GM18951 (cell line): ENCODE measurements at regions not wholly inside any gene's neighbourhood (a gene's known extent, or its start where the extent isn't known, plus 50 kb on each side); places are given as distances from the start of the nearest gene placed in this dataset.

Source experiments
- POLR2A ChIP-seq: IDR thresholded peaks from 4 replicates; pipeline ENCODE4 v1.6.1; 2011; ENCODE audit warnings: mild to moderate bottlenecking; ENCODE audit not compliant: insufficient read length, insufficient read depth; ENCODE audit errors: extremely low read depth
- in situ Hi-C: fragments of 300-500 bp; cut with MboI; formaldehyde crosslinking; loops from one replicate; pipeline ENCODE4 v1.12.0; 2022; ENCODE audit warnings: low sequenced_read_pairs, mixed read lengths, inconsistent platforms; ENCODE audit not compliant: unreplicated experiment

DNA sequence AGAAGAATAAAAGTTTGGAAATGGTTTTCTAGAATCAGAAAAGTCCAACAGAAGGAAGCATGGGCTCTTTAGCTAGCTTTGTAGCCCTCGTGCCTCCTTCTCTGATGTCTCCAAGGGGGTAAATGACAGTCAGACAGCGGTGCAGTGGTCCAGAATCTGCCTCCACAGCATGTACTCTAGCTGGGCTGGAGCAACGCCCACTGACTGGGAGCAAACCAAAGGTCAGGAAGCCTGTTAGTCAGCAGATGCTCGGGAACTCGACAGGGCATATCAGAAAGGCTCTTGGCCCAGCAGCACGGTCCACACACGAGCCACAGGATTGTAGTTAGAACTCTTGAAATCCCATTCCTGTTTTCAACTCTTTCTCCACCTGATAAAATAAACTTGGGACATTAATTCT lies 164.3 kb downstream of the GRIN2B start:
- TF ChIP-seq POLR2A = no peak
- in situ Hi-C loops = no loop called here

DNA sequence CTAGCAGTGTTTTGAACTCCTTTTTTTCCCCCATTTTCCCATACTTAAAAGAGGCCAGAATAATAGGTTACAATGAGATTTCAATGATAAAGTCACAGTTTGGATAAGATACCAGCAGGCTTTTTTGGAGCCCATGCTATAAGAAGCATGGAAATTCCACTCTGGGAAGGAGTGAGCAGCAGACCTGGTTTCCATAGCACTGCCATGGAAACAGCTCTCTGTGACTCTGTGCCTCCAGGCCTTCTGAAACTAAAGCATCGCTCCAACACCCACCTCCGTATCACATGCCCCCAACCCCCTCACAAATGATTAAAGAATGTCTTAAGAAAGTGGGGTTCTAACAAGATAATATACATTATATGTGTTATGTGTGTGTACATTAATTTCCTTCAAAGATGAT lies 165.0 kb downstream of the GRIN2B start:
- no peak for TF ChIP-seq POLR2A
- in situ Hi-C loops = no loop called here

DNA sequence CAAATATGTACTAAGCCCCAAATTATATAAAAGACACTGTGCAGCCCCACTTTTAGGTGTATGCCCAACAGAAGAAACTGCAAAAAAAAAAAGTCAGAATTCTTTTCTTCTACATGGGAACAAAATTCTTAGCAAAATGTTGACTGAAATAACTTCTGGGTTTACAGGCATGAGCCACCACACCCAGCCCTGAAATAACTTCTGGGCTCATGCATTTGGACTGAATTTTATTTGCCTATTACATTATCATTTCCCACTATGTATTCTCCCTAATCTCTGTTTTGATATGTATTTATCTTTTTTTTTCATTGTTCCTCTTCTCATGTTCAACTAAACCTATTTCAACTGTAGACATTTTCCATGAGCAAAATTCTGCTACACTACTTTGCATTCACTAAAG lies 169.2 kb downstream of the GRIN2B start:
- in situ Hi-C loops = no loop called here
- TF ChIP-seq POLR2A = no peak

DNA sequence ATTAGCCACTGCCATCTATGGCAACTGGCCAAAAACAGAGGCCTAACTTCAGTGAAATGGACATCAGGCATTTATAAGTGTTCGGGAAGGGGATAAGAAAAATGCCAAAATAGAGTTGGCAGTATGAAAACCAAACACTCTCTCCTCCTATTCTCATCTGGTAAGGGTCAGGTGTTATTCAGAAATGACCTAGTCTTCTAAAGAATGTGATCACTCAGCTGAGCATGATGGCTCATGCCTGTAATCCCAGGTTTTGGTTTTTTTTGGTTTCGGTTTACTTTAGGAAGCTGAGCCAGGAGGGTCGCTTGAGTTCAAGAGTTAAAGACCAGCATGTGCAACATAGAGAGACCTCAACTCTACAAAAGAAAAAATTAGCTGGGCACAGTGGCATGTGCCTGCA lies 170.3 kb downstream of the GRIN2B start:
- no peak for TF ChIP-seq POLR2A
- in situ Hi-C loops = no loop called here

DNA sequence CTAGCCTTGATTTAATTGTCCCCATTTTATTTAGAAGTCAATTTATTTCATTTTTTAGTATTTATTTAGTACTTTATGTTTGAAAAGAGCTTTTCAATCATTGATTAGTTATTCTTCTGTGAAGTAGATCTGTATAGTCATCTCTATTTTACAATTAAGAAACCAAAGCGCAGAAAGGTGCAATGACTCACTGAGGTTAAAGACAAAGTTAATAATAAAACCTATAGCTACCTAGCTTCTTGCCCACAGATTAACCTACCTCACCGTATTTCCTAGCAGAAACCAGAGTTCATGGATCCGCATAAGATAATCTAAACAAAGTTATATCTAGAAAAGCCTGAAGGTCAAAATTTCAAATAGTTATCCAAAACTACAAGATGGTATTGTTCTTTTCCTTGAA lies 176.4 kb downstream of the GRIN2B start:
- TF ChIP-seq POLR2A = no peak
- in situ Hi-C loops = no loop called here

DNA sequence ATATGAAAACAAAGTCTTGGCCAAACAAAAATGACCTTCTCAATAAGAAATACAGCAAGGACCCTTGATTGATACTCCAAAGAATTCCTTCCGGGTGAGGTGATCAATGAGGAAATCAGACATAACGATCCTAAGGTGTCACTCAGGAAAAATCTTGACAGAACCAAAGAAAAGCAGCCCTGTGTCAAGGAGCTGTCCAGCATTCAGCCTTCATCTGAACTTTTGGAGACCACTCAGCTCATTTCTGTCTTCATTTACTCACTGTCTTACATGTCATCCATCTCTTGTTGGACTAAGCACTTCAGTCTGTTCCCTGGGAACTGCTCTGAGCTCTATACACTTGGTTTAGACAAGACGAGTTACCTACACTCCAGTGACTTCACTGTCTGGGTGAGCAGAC lies 179.9 kb downstream of the GRIN2B start:
- in situ Hi-C loops = no loop called here
- TF ChIP-seq POLR2A = no peak

DNA sequence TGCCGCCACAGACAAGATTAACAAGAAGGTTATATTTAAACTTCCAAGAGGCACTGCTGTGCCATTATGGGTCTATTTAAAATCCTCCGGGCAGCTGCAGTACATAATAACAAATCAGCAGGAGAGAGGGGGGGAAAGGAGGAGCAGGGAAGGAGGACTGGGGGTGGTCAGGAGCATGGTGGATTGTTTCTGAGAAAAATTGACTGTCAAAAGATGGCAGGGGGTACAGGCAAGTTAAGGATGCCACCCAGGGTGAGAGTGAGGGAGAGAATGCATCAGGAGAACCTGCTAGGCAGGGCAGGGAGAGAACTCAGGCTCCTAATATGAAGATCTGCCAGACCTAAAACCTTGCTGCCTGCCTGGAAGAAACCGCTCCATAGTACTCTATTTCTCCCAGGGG lies 181.8 kb downstream of the GRIN2B start:
- no peak for TF ChIP-seq POLR2A
- in situ Hi-C loops = no loop called here

DNA sequence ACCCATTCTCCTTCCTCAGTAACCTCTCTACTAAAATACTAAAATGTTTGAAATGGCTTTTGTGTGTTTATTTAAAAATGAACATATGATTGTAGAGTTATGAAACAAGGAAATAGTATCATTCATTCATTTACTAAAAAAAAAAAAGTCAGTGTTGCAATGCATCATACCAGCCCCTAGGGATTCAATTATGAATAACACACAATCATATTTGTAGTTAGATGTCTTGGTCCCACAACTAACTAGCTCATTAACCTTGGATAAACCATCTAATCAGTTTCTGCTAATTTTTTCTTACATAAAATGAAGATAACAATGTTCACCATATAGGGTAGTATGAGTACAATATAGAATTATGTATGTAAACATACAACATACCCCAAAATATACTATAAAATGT lies 183.2 kb downstream of the GRIN2B start:
- TF ChIP-seq POLR2A = no peak
- in situ Hi-C loops = no loop called here

DNA sequence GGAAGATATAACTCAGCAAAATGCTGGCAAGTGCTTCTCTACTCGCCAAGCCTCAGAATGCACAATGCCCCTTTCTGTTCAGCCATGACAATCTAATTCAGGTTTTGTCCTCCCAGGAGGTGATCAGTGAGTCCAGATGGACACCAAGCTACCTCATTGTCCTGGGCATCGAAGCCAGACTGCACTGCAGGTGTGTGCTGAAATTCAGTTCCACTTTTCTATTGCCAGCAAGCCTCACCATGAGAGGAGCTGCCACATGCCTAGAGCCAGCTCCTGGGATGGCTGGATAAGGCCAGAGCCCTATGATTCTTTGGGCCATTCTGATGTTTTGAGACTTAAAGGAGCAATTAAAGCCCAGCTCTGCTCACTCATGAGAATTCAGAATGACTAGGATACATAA lies 186.7 kb downstream of the GRIN2B start:
- in situ Hi-C loops = no loop called here

DNA sequence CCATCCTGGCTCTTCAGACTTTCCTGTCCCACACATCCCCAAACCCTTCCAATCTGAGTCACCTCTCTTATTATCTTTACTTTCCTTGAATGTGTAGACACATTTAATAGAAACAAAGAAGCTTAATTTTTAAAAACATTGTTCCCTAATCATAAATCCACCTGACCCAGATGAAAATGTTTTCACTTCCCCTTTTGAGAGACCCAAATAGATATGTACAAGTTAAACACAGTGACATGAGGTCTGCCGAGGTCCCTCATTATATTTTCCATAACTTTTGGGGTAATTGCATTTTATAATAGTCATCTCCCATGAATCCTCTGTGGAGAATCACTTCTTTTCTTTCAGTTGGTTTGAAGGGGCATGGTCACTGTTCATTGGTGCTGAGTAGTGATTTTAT lies 191.1 kb downstream of the GRIN2B start:
- TF ChIP-seq POLR2A = no peak
- in situ Hi-C loops = no loop called here

More for the DNA sequence above, 186.7 kb downstream of the GRIN2B start:
- TF ChIP-seq POLR2A = no peak

DNA sequence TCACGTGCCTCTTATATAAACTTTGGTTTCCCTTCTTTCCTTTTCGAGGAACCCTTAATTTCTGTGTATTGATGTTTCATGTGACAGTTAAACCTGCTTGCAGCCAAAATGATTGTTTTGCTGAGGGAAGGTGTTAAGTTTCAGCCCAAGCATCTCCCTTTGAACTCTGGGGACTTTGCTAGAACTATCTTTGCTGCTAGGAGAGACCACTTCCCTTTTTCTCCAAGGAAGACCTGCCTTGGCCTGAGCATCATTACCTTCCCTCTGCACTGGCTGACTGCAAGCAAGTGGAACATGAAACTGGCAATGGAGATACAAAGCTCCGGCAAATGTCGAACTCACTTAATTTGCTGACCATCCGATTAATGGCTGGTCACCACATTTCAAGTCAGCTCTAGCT lies 192.8 kb downstream of the GRIN2B start:
- no peak for TF ChIP-seq POLR2A
- in situ Hi-C loops = no loop called here

DNA sequence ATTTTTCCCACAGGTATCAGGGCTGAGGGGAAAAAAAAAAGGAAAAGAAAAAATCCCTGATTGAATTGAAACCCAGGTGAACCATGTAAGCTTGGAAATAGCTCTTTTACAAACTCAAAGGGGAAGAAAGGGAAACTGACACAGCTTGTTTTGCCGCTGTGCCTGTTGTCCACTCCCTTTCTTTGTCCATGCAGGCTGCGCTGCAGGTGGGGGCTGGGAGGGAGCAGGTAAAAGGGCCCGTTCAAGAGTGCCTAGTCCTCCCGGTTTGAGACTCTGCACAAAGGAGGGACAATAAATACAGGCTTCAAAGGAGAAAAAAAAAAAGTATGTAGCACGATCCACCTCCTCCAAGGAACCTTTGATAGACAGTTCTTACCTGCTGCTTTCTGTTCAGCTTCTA lies 194.8 kb downstream of the GRIN2B start:
- in situ Hi-C loops = no loop called here
- no peak for TF ChIP-seq POLR2A

DNA sequence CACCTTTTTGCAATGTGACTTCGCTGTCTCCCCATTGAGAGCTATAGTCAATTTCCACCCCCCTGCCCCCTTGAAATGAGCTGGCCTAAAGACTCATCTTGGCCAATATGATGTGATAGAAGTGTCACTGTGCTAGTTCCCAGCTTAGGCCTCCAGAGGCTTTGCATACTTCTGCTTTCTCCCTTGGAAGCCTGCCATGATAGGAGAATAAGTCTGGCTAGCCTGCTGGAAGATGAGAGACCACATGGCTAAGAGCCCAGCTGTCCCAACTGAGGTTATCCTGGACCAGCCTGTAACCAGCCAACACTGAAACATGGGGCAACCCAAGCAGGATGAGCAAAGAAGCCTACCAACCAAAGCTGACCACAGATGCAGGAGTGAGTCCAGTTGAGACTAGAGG lies 196.9 kb downstream of the GRIN2B start:
- in situ Hi-C loops = no loop called here
- TF ChIP-seq POLR2A = no peak

DNA sequence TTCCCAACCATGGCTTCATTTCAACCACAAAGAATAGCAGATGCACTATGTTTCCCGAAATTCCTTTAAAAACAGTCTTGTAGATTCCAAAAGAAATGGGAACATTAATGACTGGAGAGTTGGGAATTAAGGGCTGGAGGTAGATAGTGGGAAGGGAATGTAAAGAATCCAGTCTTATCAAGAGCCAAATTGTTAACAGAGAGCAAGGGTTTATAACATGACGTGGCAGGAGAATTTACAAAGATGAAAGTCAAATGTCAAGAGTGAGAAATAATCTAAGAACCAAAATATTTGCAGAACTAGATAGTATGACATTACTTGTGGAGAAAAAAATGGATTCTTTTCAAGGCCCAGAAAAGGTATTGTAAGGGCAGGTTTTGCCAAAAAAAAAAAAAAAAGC lies 200.9 kb downstream of the GRIN2B start:
- in situ Hi-C loops = no loop called here
- no peak for TF ChIP-seq POLR2A

DNA sequence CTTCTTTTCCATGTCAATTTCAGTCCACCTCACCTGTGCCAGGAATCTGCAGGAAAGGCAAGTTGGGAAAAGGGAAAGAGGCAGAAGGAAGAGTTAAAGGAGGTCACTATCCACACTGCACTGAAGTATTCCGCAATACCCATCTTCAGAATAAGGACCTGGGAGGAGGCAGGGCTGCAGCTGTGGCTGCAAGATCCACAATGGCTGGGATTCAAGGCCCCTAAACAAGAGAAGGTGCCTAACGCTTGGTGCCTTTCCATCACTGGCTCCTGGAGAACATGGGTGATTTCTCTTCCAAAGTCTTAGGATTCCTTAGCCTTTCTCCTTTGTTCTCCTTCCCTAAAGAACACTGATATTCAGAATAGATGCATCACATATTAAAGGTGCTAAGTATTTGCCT lies 204.0 kb downstream of the GRIN2B start:
- TF ChIP-seq POLR2A = no peak
- in situ Hi-C loops = no loop called here
